ENCODE measurements at regions not wholly inside any gene's neighbourhood (a gene's known extent, or its start where the extent isn't known, plus 50 kb on each side); places are given as distances from the start of the nearest gene placed in this dataset.

DNA sequence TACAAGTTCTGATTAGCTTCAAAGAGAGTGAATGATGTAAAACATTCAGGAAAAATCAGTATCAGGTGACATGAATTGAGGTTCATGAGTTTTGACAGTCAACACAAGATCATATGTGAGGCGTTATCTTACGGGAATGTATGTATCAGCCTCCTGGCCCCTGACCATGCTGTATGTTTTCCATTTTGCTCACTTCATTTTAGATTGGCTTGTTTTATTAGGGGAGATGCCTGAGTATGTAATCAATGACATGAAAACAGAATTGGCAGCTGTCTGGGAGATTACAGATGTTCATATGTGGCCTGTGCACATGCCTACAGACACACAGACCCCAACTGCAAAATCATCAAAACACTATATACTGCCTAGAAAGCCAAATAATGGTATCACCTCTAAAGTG, 168.5 kb upstream of the RND3 start:
- TF ChIP-seq POLR2AphosphoS5 (IDR thresholded peaks at IDR 0.05; ENCODE audit: insufficient read depth, low read depth, low read length) (no peak), POLR2A (IDR thresholded peaks at IDR 0.05; ENCODE audit: low read depth, low read length) (no peak), EZH2 (IDR thresholded peaks at IDR 0.05; ENCODE audit: borderline replicate concordance, low read depth, low read length, severe bottlenecking) (no peak), FOS (IDR thresholded peaks at IDR 0.05; ENCODE audit: borderline replicate concordance, insufficient read depth, low read length) (no peak), MYC (IDR thresholded peaks at IDR 0.05; ENCODE audit: low read depth, low read length) (no peak), GATA2 (IDR thresholded peaks at IDR 0.05; ENCODE audit: insufficient read depth, insufficient read length, low read depth, low read length) (no peak)
- TF ChIP-seq, protein P1, sequence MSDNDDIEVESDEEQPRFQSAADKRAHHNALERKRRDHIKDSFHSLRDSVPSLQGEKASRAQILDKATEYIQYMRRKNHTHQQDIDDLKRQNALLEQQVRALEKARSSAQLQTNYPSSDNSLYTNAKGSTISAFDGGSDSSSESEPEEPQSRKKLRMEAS (IDR thresholded peaks at IDR 0.05; ENCODE audit: insufficient read depth, insufficient read length): no peak
- TF ChIP-seq, protein P2, sequence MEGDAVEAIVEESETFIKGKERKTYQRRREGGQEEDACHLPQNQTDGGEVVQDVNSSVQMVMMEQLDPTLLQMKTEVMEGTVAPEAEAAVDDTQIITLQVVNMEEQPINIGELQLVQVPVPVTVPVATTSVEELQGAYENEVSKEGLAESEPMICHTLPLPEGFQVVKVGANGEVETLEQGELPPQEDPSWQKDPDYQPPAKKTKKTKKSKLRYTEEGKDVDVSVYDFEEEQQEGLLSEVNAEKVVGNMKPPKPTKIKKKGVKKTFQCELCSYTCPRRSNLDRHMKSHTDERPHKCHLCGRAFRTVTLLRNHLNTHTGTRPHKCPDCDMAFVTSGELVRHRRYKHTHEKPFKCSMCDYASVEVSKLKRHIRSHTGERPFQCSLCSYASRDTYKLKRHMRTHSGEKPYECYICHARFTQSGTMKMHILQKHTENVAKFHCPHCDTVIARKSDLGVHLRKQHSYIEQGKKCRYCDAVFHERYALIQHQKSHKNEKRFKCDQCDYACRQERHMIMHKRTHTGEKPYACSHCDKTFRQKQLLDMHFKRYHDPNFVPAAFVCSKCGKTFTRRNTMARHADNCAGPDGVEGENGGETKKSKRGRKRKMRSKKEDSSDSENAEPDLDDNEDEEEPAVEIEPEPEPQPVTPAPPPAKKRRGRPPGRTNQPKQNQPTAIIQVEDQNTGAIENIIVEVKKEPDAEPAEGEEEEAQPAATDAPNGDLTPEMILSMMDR (IDR thresholded peaks at IDR 0.05; ENCODE audit: extremely low read depth in 1 of 2, insufficient read depth in 1 of 2, low read depth in 1 of 2, low read length in 2 of 2): no peak

Measured in endothelial cell of umbilical vein (primary cell).